K562 (cell line): ENCODE measurements at regions not wholly inside any gene's neighbourhood (a gene's known extent, or its start where the extent isn't known, plus 50 kb on each side); places are given as distances from the start of the nearest gene placed in this dataset.

Experiments used
- HDAC1 ChIP-seq, 2 experiments: fragments of 450-650 bp; IDR thresholded peaks; 2 replicates each; pipeline ENCODE4 v1.6.1; 2016 to 2017; ENCODE audit warnings: inconsistent platforms in 1 of 2, mild to moderate bottlenecking in 1 of 2, moderate library complexity in 1 of 2
- HDGF ChIP-seq: fragments of 450-650 bp; IDR thresholded peaks from 2 replicates; pipeline ENCODE4 v1.6.1; 2016
- MGA ChIP-seq: fragments of 450-650 bp; IDR thresholded peaks from 2 replicates; pipeline ENCODE4 v1.6.1; 2016; ENCODE audit warnings: mild to moderate bottlenecking, moderate library complexity
- NFIC ChIP-seq: fragments of 450-650 bp; IDR thresholded peaks from 2 replicates; pipeline ENCODE4 v1.6.1; 2017; ENCODE audit warnings: mild to moderate bottlenecking, inconsistent platforms
- RERE ChIP-seq: sonication (generic); formaldehyde crosslinking; IDR thresholded peaks from 2 replicates; pipeline ENCODE4 v1.8.0; 2023; ENCODE audit warnings: missing genetic modification reagents, mild to moderate bottlenecking, borderline replicate concordance
- SMAD4 ChIP-seq: fragments of 250-450 bp; sonication (Bioruptor Pico); conservative IDR thresholded peaks from 2 replicates; pipeline ENCODE4 v1.8.0; 2021; ENCODE audit warnings: inconsistent platforms, mild to moderate bottlenecking, moderate library complexity
- THRAP3 ChIP-seq: fragments of 450-650 bp; IDR thresholded peaks from 2 replicates; pipeline ENCODE4 v1.6.1; 2016; ENCODE audit warnings: mild to moderate bottlenecking, inconsistent platforms, borderline replicate concordance
- TF ChIP-seq, protein P1 (sequence below): fragments of 250-450 bp; sonication (Bioruptor Pico); IDR thresholded peaks from 2 replicates; pipeline ENCODE4 v1.5.0; 2020; ENCODE audit warnings: mild to moderate bottlenecking, borderline replicate concordance

DNA sequence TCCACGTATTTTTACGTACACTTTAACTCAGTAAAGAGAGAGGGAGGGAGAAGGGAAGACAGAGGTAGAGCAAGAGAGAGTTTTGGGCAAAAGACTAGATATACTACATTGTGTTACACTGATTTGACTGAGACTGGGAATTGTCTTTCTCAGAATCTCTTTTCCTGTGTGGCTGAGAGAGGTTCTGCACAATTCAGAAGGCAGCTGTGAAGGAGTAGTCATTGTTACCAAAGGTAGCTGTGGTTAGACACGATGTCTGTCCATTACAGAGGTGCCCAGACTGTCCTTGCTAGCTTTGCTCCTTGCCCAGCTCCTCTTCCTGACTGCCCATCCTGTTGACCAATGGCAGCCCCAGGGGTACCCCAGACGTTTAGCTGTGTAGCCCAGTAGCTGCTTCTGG lies 577.5 kb upstream of the CBLB start (continued):
- no peak for TF ChIP-seq MGA
- no peak for TF ChIP-seq RERE (CRISPR knock-in tag)
- TF ChIP-seq HDGF, result no peak
- TF ChIP-seq NFIC, result no peak
- TF ChIP-seq, protein P1, sequence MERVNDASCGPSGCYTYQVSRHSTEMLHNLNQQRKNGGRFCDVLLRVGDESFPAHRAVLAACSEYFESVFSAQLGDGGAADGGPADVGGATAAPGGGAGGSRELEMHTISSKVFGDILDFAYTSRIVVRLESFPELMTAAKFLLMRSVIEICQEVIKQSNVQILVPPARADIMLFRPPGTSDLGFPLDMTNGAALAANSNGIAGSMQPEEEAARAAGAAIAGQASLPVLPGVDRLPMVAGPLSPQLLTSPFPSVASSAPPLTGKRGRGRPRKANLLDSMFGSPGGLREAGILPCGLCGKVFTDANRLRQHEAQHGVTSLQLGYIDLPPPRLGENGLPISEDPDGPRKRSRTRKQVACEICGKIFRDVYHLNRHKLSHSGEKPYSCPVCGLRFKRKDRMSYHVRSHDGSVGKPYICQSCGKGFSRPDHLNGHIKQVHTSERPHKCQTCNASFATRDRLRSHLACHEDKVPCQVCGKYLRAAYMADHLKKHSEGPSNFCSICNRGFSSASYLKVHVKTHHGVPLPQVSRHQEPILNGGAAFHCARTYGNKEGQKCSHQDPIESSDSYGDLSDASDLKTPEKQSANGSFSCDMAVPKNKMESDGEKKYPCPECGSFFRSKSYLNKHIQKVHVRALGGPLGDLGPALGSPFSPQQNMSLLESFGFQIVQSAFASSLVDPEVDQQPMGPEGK (CRISPR knock-in tag), result no peak
- no peak for TF ChIP-seq SMAD4 (CRISPR knock-in tag)
- no peak for TF ChIP-seq THRAP3
- TF ChIP-seq HDAC1 (IDR thresholded peaks at IDR 0.05), result no peak
